ENCODE measurements at regions not wholly inside any gene's neighbourhood (a gene's known extent, or its start where the extent isn't known, plus 50 kb on each side); places are given as distances from the start of the nearest gene placed in this dataset.

DNA sequence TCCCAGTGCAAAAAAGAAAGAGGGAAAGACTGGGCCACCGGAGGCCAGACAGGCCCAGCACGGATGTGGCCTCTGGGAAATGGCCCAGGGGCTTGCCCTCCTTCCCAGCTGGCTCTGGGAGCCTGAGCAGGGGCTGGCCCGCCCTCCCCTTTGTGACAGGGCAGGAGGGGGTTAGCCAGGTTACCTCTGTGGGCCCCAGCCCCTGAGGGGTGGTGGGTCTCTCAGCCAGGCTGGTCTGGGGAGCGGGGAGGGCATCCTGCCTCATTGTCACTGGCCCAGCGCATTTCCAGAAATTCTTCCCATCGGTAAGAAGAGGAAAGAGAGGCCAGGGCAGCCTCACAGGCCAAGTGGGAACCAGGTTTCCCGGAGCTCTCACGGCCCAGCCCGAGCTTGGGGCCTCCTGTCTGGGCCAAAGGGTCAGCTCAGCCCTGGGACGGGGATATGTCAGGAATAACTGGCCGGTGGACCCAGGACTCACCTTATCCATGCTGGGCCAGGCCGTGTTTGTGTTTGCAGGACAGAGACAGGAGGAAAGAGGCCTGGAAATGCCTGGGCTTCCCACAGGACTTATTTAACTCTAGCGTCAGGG lies 182.2 kb downstream of the ZFP36L2 start:
- no peak overlapping the region for H3K27ac ChIP-seq (ENCODE audit: insufficient read depth, low read depth, low read length, poor library complexity, severe bottlenecking)
- no peaks in the 10 kb centered on the region for H3K36me3 ChIP-seq (ENCODE audit: control insufficient read depth, insufficient read depth, low read length)
- WGBS, 2 experiments = 76 to 86% methylated on average over 12 of the region's 13 CpGs
- peaks cover 41% of the 10 kb centered on the region for H3K4me1 ChIP-seq (ENCODE audit: control insufficient read depth, insufficient read depth, low read length)
- H3K27me3 ChIP-seq (ENCODE audit: control insufficient read depth, insufficient read depth, low read length, poor library complexity, severe bottlenecking) = no peaks in the 10 kb centered on the region
- no peaks in the 10 kb centered on the region for H3K9me3 ChIP-seq (ENCODE audit: control insufficient read depth, low read length)
- H3K4me3 ChIP-seq (ENCODE audit: insufficient read depth, low read depth, low read length) = no peak overlapping the region

DNA sequence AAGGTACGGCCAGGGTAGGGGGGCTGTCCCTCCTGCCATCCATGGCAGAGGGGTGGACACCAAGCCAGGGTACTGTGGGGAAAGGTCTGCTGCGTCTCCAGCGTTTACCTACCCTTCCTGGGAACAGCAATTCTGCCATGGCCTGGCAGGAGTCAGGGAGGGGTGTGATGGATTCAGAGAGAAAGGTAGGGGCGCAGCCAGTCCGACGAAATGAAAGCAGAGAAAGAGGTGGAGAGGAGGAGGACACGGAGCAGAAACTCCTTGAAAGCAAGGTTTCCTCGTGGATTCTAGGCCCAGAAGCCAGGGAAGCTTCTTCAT lies 182.9 kb downstream of the ZFP36L2 start:
- Histone ChIP-seq H3K27me3 (ENCODE audit: control insufficient read depth, insufficient read depth, low read length, poor library complexity, severe bottlenecking) (no peaks in the 10 kb centered on the region), H3K27ac (ENCODE audit: insufficient read depth, low read depth, low read length, poor library complexity, severe bottlenecking) (no peak overlapping the region), H3K36me3 (ENCODE audit: control insufficient read depth, insufficient read depth, low read length) (no peaks in the 10 kb centered on the region), H3K9me3 (ENCODE audit: control insufficient read depth, low read length) (no peaks in the 10 kb centered on the region), H3K4me1 (ENCODE audit: control insufficient read depth, insufficient read depth, low read length) (peaks cover 43% of the 10 kb centered on the region), H3K4me3 (ENCODE audit: insufficient read depth, low read depth, low read length) (no peak overlapping the region)
- WGBS, 2 experiments = 87 to 92% methylated on average over 8 of the region's 8 CpGs

DNA sequence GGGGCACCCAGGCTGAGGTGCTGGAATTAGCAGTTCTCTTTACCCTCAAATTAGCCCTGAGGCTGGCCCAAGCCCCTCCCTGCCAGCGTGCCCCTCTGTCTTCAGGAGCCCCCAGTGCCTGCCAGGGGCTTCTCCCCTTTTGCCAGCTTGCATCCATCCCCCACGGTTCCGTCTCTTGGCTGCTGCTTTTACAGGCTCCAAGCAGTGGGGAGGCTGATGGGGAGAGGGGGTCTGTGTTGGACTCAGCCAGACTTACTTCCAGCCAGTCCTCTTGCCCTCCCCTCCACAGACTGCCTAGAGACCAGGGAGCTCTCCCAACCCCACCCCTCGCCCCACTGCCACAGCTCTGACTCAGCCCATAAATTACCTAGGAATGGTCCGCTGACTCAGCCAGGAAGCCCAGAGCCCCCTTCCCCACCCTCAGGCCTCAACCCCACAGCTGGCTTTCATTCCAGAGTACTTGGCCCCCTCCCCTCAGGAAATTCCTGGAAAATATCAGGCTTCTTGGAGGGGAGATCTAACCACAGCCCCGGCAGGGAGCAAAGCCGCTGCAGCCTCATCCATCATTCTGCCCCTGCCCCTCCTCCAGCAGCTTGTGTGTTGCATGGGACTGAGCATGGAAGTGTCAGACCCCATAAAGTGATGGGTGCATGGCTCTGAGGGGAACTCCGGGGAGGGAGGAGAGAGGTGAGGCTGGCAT lies 184.6 kb downstream of the ZFP36L2 start:
- 35 to 42% methylated on average over 8 of the region's 8 CpGs for WGBS, 2 experiments
- no peaks in the 10 kb centered on the region for H3K9me3 ChIP-seq (ENCODE audit: control insufficient read depth, low read length)
- H3K27me3 ChIP-seq (ENCODE audit: control insufficient read depth, insufficient read depth, low read length, poor library complexity, severe bottlenecking) = no peaks in the 10 kb centered on the region
- peaks cover 41% of the 10 kb centered on the region for H3K4me1 ChIP-seq (ENCODE audit: control insufficient read depth, insufficient read depth, low read length)
- no peak overlapping the region for H3K4me3 ChIP-seq (ENCODE audit: insufficient read depth, low read depth, low read length)
- peak overlapping the region; percentile 36 for H3K27ac ChIP-seq (ENCODE audit: insufficient read depth, low read depth, low read length, poor library complexity, severe bottlenecking)
- H3K36me3 ChIP-seq (ENCODE audit: control insufficient read depth, insufficient read depth, low read length) = no peaks in the 10 kb centered on the region

DNA sequence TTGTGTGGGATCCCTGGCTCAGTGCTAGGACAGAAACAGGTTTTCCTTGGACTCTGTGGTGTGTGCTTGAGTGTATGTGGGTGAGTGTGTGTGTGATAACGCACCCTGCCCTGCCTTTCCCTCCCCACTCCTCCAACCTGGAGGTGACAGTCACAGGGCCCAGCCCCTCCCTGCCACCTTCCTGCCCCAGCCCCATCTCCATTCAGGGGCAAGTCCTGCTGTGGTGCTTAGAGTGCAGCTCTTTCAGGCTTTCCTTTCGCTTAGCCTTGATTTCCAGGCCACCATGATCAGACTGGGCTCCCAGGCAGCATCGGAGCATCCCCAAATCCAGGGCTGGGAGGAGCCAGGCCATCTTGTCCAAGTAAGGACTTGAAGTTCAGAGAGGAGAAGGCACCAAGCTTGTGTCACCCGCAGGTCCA lies 185.2 kb downstream of the ZFP36L2 start:
- no peak overlapping the region for H3K27ac ChIP-seq (ENCODE audit: insufficient read depth, low read depth, low read length, poor library complexity, severe bottlenecking)
- no peaks in the 10 kb centered on the region for H3K27me3 ChIP-seq (ENCODE audit: control insufficient read depth, insufficient read depth, low read length, poor library complexity, severe bottlenecking)
- 85 to 90% methylated on average over 4 of the region's 4 CpGs for WGBS, 2 experiments
- no peaks in the 10 kb centered on the region for H3K9me3 ChIP-seq (ENCODE audit: control insufficient read depth, low read length)
- peaks cover 35% of the 10 kb centered on the region for H3K4me1 ChIP-seq (ENCODE audit: control insufficient read depth, insufficient read depth, low read length)
- H3K4me3 ChIP-seq (ENCODE audit: insufficient read depth, low read depth, low read length) = no peak overlapping the region
- no peaks in the 10 kb centered on the region for H3K36me3 ChIP-seq (ENCODE audit: control insufficient read depth, insufficient read depth, low read length)

DNA sequence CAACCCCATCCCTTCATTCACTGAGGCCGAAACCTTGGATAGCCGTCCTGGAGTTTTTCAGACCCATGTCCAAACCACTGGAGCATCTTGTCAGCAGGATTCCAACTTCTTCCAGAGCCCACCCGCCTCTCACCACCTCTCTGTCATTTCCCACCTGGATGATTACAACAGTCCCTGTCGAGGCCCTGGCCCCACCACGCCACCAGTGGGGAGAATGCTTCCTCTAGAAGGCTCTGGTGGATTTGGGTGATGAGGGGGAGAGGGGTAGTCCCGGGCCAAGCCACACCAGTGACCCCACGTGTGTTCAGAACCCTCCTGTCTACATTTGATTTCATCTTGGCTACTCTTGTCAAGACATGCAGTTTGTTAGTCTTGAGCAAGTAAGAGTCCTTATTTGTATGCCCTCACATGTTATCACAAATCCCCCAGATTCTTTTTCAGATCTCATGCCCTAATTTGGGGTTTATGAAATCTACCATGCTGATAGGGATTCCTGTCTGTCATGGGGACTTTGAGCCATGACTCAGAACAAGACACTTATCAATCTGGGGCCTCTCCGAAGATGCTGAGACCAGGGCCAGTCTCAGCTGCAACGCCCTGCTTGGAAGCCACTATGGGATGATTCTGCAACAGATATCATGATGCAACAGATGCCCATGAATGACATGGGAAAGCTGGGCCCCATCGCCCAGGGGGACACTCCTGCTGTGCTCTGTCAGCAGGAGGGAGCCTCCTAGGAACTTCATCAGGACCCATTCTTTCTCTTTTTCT lies 186.1 kb downstream of the ZFP36L2 start:
- no peak overlapping the region for H3K27ac ChIP-seq (ENCODE audit: insufficient read depth, low read depth, low read length, poor library complexity, severe bottlenecking)
- no peak overlapping the region for H3K4me3 ChIP-seq (ENCODE audit: insufficient read depth, low read depth, low read length)
- H3K27me3 ChIP-seq (ENCODE audit: control insufficient read depth, insufficient read depth, low read length, poor library complexity, severe bottlenecking) = no peaks in the 10 kb centered on the region
- H3K9me3 ChIP-seq (ENCODE audit: control insufficient read depth, low read length) = no peaks in the 10 kb centered on the region
- H3K4me1 ChIP-seq (ENCODE audit: control insufficient read depth, insufficient read depth, low read length) = peaks cover 32% of the 10 kb centered on the region
- no peaks in the 10 kb centered on the region for H3K36me3 ChIP-seq (ENCODE audit: control insufficient read depth, insufficient read depth, low read length)
- 91 to 93% methylated on average over 10 of the region's 10 CpGs for WGBS, 2 experiments

DNA sequence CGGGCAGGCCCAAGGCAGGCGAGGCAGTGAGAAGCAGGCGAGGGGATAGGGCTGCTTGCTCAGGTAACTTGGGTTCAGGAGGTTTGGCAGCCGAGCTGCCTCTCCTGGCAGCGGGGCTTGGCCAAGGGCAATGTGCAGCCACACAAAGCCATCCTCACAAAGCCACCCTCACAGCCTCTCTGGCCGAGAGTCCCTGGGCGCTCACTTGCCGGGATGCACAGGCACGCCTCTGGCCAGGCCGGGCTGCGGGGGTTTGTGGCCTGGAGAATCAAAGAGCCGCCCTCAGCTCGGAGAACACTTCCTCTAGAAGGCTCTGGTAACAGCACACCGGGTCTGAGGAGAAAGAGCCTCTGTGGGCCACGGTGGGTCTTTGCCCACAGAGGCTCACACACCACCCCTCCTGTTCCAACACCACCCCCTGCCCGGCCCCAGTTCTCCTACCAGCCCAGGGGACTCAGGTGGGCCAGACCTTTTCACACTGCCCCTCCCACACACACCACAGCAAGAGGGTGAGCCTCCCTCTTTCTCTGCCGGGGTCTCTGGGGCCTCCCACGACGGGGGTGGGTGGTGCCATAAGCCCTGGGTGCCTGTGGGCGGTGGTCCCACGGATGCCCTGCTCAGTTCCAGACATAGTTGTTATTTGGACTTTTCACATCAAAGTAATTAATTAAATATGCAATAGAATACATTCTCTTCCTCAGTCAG lies 186.9 kb downstream of the ZFP36L2 start:
- H3K27ac ChIP-seq (ENCODE audit: insufficient read depth, low read depth, low read length, poor library complexity, severe bottlenecking) = no peak overlapping the region
- WGBS, 2 experiments = 86 to 93% methylated on average over 20 to 21 of the region's 21 CpGs
- H3K27me3 ChIP-seq (ENCODE audit: control insufficient read depth, insufficient read depth, low read length, poor library complexity, severe bottlenecking) = no peaks in the 10 kb centered on the region
- no peaks in the 10 kb centered on the region for H3K9me3 ChIP-seq (ENCODE audit: control insufficient read depth, low read length)
- H3K4me3 ChIP-seq (ENCODE audit: insufficient read depth, low read depth, low read length) = no peak overlapping the region
- H3K36me3 ChIP-seq (ENCODE audit: control insufficient read depth, insufficient read depth, low read length) = no peaks in the 10 kb centered on the region
- H3K4me1 ChIP-seq (ENCODE audit: control insufficient read depth, insufficient read depth, low read length) = peaks cover 32% of the 10 kb centered on the region

DNA sequence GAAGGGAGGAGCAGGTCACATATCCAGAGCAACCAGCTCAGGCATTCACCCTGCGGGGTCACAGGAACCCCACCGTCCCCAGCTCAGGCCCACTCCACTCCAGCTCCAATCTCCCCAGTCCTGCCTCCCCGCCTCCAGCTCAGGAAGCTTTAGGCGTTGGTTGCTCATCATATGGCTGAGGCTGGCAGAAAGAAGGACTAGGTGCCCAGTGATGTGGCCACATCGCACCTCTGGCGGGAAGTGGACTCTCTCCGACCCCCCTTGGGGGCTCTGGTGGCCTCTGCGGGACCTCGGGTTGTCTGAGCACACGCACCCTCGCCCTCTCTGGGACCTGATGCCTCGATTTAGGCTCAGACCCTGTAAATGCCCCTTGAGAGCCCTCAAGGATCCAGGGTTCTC lies 187.7 kb downstream of the ZFP36L2 start:
- no peak overlapping the region for H3K4me3 ChIP-seq (ENCODE audit: insufficient read depth, low read depth, low read length)
- no peaks in the 10 kb centered on the region for H3K27me3 ChIP-seq (ENCODE audit: control insufficient read depth, insufficient read depth, low read length, poor library complexity, severe bottlenecking)
- peaks cover 28% of the 10 kb centered on the region for H3K4me1 ChIP-seq (ENCODE audit: control insufficient read depth, insufficient read depth, low read length)
- H3K27ac ChIP-seq (ENCODE audit: insufficient read depth, low read depth, low read length, poor library complexity, severe bottlenecking) = no peak overlapping the region
- no peaks in the 10 kb centered on the region for H3K36me3 ChIP-seq (ENCODE audit: control insufficient read depth, insufficient read depth, low read length)
- 94 to 95% methylated on average over 12 of the region's 12 CpGs for WGBS, 2 experiments
- H3K9me3 ChIP-seq (ENCODE audit: control insufficient read depth, low read length) = no peaks in the 10 kb centered on the region

DNA sequence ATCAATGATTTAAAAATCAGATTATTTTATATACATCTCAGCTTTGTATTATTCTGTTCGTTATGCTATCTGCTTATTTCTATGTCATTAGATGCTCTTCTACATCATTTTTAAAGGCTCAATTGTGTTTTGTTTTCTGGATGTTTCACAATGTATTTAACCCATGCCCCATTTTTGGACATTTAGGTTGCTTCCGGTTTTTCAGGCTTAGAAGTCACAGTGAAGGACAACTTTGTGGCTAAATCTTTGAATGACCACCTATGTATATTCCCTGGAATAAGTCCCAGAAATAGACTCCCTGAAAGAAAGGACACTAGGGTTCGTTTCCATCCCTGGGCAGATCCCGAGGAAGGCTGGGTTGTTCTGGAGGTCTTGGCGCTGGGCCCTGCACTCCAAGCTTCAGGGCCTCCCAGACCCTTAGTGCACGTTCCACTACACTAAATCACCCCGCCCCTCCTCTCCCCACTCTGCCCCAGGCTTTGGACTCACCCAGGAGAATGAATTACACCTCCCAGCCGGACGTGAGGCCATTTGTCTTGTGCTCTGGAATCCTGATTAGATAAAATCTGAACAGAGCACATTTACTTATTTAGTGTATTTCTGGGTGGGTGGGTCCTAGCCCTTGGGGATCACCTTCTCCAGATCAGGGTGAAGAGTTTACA lies 188.2 kb downstream of the ZFP36L2 start:
- Histone ChIP-seq H3K4me1 (ENCODE audit: control insufficient read depth, insufficient read depth, low read length) (peaks cover 22% of the 10 kb centered on the region), H3K36me3 (ENCODE audit: control insufficient read depth, insufficient read depth, low read length) (no peaks in the 10 kb centered on the region), H3K27me3 (ENCODE audit: control insufficient read depth, insufficient read depth, low read length, poor library complexity, severe bottlenecking) (no peaks in the 10 kb centered on the region), H3K27ac (ENCODE audit: insufficient read depth, low read depth, low read length, poor library complexity, severe bottlenecking) (no peak overlapping the region), H3K4me3 (ENCODE audit: insufficient read depth, low read depth, low read length) (no peak overlapping the region), H3K9me3 (ENCODE audit: control insufficient read depth, low read length) (no peaks in the 10 kb centered on the region)
- 94% methylated on average over 8 to 9 of the region's 9 CpGs for WGBS, 2 experiments

DNA sequence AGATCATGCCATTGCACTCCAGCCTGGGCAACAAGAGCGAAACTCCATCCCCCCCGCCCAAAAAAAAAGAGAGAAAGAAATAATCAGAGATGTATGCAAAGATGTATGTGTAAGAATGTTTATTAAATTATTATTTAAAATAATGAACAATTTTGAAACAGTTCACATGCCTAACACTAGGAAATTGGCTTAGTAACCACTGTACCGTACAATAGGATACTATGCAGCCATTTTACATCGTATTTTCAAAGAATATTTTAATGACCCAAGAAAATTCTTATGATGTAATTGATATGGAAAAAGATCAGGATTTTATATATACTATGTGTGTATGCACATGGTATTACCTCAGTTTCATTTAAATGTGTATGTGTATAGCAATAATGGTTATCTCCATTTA lies 190.5 kb downstream of the ZFP36L2 start:
- Histone ChIP-seq H3K4me3 (ENCODE audit: insufficient read depth, low read depth, low read length) (no peak overlapping the region), H3K27me3 (ENCODE audit: control insufficient read depth, insufficient read depth, low read length, poor library complexity, severe bottlenecking) (no peaks in the 10 kb centered on the region), H3K27ac (ENCODE audit: insufficient read depth, low read depth, low read length, poor library complexity, severe bottlenecking) (no peak overlapping the region), H3K9me3 (ENCODE audit: control insufficient read depth, low read length) (no peaks in the 10 kb centered on the region), H3K36me3 (ENCODE audit: control insufficient read depth, insufficient read depth, low read length) (no peaks in the 10 kb centered on the region), H3K4me1 (ENCODE audit: control insufficient read depth, insufficient read depth, low read length) (peaks cover 5% of the 10 kb centered on the region)
- 96% methylated on average over 4 of the region's 4 CpGs; no CpG with 5 or more reads in 1 of the 2 experiments for WGBS, 2 experiments
